Retinal pigment epithelial cell (primary cell): ENCODE measurements at regions not wholly inside any gene's neighbourhood (a gene's known extent, or its start where the extent isn't known, plus 50 kb on each side); places are given as distances from the start of the nearest gene placed in this dataset.

Source experiments
- DNase-seq: peaks from one replicate; pipeline ENCODE4 v3.0.0-alpha.2; 2010; ENCODE audit warnings: low read depth
- H3K4me3 ChIP-seq: 2 replicates; pipeline ENCODE4 v1.5.1; 2011; ENCODE audit warnings: mild to moderate bottlenecking, low read length, control low read depth, moderate library complexity
- CTCF ChIP-seq: conservative IDR thresholded peaks from 2 replicates; pipeline ENCODE4 v1.5.1; 2011; ENCODE audit warnings: low read depth, low read length, control low read depth, inconsistent platforms

GRCh38 chr2:118677546-118677945 is 169.9 kb downstream of the EN1 start:
- DNase-seq: no peak
- TF ChIP-seq CTCF: no peak
- no peak overlapping the region for H3K4me3 ChIP-seq

GRCh38 chr2:118675531-118675930 is 171.9 kb downstream of the EN1 start:
- no peak overlapping the region for H3K4me3 ChIP-seq
- no peak for DNase-seq
- TF ChIP-seq CTCF: no peak

- TF ChIP-seq CTCF: no peak
- DNase-seq: no peak
- no peak overlapping the region for H3K4me3 ChIP-seq
Observed at GRCh38 chr2:118672571-118673158, 174.8 kb downstream of the EN1 start.

- TF ChIP-seq CTCF: no peak
- no peak for DNase-seq
- H3K4me3 ChIP-seq: no peak overlapping the region
Observed at GRCh38 chr2:118671701-118672454, 175.6 kb downstream of the EN1 start.

GRCh38 chr2:118670838-118671237 is 176.6 kb downstream of the EN1 start:
- no peak overlapping the region for H3K4me3 ChIP-seq
- no peak for DNase-seq
- no peak for TF ChIP-seq CTCF

- DNase-seq: no peak
- no peak for TF ChIP-seq CTCF
- H3K4me3 ChIP-seq: no peak overlapping the region
Observed at GRCh38 chr2:118670276-118670675, 177.2 kb downstream of the EN1 start.

- no peak for DNase-seq
- H3K4me3 ChIP-seq: no peak overlapping the region
- no peak for TF ChIP-seq CTCF
Observed at GRCh38 chr2:118669654-118670053, 177.8 kb downstream of the EN1 start.
